Hypothalamus (tissue), 51 donors: ENCODE measurements at regions not wholly inside any gene's neighbourhood (a gene's known extent, or its start where the extent isn't known, plus 50 kb on each side); places are given as distances from the start of the nearest gene placed in this dataset.
"Not testable (repeated sequence)": the region's sequence is repeated elsewhere in the genome, so short reads cannot be mapped to it uniquely, and the experiment has no call there.

ENCODE experiments used
- DNase-seq, 51 donors: peaks; one replicate each; lab custom pipeline; 2025; lab: John Stamatoyannopoulos, UW

DNA sequence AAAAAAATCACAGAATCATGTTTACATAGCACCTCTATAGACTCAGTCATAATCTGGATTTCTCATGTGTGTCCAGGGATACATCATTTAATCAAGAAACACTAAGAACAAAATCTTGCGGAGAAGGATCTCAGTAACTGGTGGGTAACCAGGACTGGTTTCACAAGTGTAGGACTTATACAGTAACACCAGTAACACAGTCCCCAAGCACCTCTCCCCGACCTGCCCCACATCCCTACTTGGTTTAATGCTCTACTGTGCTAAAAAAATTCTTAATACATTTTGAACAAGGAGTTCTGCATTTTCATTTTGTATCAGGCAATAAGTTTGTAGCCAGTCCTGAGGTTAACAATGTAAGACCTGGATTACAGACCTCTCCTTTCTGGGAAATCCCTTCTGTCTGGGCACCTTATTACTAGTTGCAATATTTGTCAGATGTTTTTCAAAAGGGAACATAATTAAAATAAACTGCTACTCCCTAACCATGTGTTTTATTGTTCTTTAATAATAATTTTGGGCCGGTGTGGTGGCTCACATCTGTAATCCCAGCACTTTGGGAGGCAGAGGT, 57.6 kb upstream of the BBX start:
- DNase-seq, result no peak

- DNase-seq, result no peak
Measured at GRCh38 chr3:107468782-107469181, 54.0 kb upstream of the BBX start.

- DNase-seq, result not testable (repeated sequence)
Measured at GRCh38 chr3:107470496-107470895, 52.3 kb upstream of the BBX start.
